NOMO-1 treated with dmso at 0.1 percent for 144 hours (cell line): ENCODE measurements at regions not wholly inside any gene's neighbourhood (a gene's known extent, or its start where the extent isn't known, plus 50 kb on each side); places are given as distances from the start of the nearest gene placed in this dataset.
"Not testable (repeated sequence)": the region's sequence is repeated elsewhere in the genome, so short reads cannot be mapped to it uniquely, and the experiment has no call there.

Experiments used
- DNase-seq: peaks from one replicate; lab custom pipeline; 2025; ENCODE audit not compliant: unreplicated experiment; lab: John Stamatoyannopoulos, UW

- DNase-seq = no peak
Measured at GRCh38 chr10:25797888-25798429, 136.1 kb upstream of the MYO3A start.

GRCh38 chr10:25804505-25804904 is 129.5 kb upstream of the MYO3A start:
- DNase-seq = no peak

- no peak for DNase-seq
Measured at GRCh38 chr10:25805986-25806385, 128.0 kb upstream of the MYO3A start.

DNA sequence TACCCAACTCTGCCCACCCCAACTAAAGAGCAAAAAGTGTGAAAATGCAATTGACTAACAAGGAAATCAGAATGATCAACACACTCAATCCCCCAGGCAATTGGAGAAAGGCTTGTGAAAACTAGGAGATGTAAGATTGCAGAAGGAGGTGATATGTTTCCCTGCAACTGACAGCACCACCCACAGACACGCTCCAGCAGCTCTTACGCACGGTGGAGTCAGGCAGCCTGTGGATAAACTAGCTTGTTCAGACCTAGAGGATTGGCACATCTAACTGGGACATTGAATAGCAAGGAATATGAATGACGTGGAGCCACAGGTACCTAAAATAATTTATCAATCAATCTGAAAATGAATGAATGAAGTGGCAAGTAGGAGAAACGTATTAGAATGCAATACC is 125.7 kb upstream of the MYO3A start:
- DNase-seq = no peak

DNA sequence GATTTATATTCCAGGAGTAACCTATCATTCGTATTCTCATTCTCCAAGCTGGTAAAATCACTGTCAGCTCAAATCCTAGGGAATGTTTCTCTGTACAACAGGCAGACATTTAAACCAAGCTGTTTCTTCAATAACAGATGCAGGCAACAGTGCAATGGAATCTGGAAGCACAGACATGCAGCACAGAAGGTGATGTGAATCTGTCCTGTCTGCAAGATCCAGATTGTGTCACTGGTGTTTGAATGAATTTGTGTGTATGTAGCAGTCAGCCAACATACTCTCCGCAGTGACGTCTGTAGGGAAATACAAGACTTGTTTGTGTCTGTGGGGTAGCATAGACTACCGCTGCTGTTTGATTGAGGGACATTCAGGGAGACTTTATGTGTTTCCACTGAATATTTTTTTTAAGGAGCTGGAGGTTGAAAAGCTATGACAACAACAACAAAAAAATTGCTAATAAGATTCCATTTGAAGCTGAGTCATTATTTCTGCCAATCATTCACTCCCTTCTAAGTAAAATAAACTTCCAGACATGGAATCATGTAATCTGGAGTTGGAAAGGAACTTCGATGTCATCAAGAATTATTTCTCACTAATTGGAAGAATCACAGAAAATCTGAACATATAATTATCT is 122.9 kb upstream of the MYO3A start:
- DNase-seq = no peak

DNA sequence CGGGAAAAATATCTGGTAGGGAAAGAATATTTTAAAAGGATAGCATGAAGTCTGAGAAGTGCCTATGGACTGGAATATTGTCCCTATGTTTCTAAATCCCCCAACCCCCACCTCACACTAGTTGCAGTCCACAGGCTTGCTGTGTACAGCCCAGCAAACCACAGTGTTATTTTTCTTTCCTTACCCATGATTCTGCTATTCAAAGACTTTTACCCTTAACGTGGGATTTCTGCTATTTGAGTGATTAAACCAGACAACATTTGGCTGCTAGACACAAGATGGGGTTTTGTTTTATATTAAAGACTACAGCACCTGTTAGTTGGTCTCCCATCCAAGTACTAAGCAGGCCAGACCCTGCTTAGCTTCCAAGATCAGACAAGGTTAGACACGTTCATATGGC is 120.5 kb upstream of the MYO3A start:
- DNase-seq = no peak

DNA sequence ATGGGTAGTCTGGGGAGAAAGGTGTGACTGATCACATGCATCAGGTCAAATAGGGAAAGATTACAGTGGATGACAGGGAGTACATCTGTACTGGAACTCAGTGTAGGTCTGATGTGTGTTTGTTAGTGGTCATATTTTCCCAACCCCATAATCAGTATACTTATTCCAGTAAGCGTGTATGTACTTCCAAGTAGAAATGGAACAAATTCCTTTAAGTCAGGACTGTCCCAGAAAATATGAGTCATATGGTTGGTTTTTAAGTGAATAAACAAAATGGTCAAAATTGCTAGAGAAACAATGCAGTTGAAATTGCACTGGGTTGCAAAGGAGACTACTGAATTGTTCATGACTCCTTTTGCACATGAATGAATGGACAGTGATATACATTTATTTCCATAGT is 118.8 kb upstream of the MYO3A start:
- no peak for DNase-seq

DNA sequence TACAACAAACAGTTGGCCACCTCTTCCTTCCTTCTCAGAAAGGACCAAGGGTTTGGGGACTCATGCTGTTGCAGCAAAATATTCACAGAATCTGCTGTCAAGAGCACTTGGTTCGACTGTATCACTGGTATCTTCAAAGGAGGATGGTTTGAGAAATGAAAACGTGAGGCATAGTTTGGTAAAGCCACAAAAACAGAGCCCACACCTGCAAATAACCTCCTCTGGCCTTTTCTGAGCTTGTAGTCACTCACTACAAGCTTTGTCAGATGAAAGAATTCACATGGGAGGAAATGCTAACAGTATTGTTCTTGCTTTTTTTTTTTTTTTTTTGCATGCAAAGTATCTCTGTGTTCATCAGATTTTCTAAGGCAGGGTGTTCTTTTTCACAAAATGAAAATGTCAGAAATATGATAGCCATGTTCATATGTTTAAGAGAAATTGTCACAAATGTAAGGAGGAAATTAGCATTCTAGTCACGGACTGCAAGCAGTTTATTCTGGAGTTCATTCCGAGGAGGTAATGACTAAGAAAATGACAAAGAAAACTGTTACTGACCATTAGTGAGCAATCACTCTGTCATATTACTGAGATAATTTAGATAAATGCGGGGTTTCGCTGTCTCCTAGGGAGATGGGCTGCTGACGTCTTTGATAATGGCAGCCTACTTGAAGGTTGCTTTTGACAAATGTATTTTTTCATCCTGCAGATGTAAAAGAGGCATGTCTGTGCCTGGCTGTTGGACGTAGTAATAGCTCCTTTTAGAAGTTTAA is 117.8 kb upstream of the MYO3A start:
- no peak for DNase-seq

- no peak for DNase-seq
Measured at GRCh38 chr10:25817200-25817599, 116.8 kb upstream of the MYO3A start.

- DNase-seq = no peak
Measured at GRCh38 chr10:25818751-25819150, 115.3 kb upstream of the MYO3A start.

GRCh38 chr10:25820472-25820871 is 113.6 kb upstream of the MYO3A start:
- no peak for DNase-seq

- peak; percentile 22 for DNase-seq
Measured at GRCh38 chr10:25820874-25821273, 113.2 kb upstream of the MYO3A start.

DNA sequence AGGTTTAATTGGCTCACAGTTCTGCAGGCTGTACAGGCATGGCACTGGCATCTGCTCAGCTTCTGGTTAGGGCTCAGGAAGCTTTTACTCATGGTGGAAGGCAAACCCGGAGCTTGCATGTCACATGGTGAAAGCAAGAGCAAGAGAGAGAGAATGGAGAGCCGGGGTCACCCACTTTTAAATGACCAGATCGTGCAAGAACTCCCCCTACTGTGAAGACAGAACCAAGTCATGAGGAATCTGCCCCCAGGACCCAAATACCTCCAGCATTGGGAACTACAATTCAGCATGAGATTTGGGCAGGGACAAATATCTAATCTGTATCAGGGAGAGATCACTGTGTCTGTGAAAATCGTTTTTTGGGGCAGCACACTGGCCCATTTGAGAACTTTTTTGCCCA is 110.0 kb upstream of the MYO3A start:
- no peak for DNase-seq

- DNase-seq = no peak
Measured at GRCh38 chr10:25828475-25828874, 105.6 kb upstream of the MYO3A start.

- DNase-seq = no peak
Measured at GRCh38 chr10:25831080-25831479, 102.9 kb upstream of the MYO3A start.

DNA sequence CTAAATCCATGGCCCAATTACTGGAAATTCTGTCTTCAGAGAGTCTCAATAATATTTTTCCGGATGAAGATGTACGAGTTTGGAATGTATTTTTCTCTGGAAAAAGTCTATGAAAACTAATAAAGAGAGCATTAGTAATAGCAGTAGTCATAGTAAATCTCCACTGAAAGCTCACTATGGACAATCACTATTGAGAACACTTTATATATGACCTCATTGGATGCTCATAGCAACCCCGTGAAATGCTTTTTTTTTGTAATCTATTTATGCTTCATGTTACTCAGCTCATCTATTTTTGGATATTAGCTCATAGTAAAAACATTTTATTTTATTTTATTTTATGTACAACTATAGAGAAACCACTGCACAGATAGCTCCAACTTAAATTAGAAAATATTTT is 94.3 kb upstream of the MYO3A start:
- no peak for DNase-seq

DNA sequence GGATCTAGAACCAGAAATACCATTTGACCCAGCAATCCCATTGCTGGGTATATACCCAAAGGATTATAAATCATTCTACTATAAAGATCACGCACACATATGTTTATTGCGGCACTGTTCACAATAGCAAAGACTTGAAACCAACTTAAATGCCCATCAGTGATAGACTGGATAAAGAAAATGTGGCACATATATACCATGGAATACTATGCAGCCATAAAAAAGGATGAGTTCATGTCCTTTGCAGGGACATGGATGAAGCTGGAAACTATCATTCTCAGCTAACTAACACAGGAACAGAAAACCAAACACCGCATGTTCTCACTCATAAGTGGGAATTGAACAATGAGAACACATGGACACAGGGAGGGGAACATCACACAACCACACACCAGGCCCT is 93.2 kb upstream of the MYO3A start:
- DNase-seq = not testable (repeated sequence)

GRCh38 chr10:25842146-25842545 is 91.9 kb upstream of the MYO3A start:
- no peak for DNase-seq

GRCh38 chr10:25843551-25844170 is 90.4 kb upstream of the MYO3A start:
- no peak for DNase-seq

- DNase-seq = not testable (repeated sequence)
Measured at GRCh38 chr10:25844716-25845115, 89.3 kb upstream of the MYO3A start.

DNA sequence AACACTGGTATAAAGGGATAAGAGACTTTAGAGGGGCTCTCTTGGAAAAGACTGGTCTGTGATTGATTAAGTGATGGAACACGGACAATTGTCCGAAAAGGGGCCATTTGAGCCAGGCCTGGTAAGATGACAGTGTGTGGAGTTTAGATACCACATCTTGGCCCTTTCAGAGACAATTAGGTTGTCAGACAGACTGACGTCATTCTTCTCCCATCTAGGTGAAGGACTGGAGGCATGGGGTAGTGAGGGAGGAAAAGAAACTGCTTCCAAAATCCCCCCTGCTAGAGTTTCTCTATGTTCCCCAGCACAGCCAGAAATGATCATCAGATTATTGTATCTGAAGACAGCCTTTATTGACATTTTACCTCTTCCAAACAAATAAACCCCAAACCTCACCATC is 84.8 kb upstream of the MYO3A start:
- DNase-seq = no peak

- DNase-seq = no peak
Measured at GRCh38 chr10:25849988-25850387, 84.0 kb upstream of the MYO3A start.
